ENCODE measurements at regions not wholly inside any gene's neighbourhood (a gene's known extent, or its start where the extent isn't known, plus 50 kb on each side); places are given as distances from the start of the nearest gene placed in this dataset.

DNA sequence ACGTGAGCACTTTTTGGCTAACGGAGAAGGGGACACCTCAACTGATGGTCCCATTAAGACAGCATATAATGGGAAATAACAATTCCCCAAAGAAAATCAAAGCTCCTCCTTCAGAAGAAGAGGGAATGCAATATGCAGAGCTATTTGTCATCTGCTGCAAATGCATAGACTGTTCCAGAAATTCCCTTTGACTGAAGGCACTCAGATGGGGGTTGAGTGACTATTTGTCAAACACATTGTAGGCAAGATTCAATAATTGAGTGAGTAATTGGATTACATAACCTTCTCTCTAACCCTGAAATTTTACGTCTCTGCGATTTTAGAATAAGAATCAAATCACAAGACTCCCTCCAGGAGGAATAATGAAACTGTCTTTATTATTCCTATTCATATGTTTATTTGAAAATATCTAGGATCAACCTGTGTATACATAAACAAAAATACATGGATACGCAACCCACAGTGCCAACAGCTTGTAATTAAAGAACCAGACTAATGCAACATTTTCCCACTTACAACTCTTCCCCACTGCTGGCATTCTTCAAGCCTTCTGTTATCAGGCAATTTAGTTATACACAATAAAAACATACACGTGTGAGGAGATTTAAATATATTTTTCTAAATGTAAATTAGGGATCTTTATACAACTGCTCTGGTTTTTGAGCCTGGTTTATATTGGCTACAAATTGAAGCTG, 256.6 kb downstream of the GBA3 start:
- no peak for DNase-seq (ENCODE audit: low spot score)

DNA sequence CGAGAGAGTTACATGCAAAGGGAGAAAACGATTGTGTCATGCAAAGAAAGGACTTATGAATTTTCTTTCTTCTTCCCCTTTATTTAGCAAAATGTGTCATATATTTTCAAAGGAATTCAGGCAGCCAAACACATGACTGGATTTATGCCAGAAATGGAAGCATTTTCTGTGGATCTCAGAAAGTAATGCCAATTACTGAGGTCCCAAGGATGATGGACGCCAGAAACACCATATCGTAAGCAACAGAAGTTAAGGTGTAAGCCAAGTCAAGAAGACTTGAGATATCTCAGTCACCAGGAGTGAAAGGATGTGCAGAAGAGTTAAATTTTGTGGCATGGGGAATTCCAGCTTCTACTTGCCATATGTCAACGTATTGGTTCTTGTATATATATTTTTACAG, 255.1 kb downstream of the GBA3 start:
- no peak for DNase-seq (ENCODE audit: low spot score)

DNA sequence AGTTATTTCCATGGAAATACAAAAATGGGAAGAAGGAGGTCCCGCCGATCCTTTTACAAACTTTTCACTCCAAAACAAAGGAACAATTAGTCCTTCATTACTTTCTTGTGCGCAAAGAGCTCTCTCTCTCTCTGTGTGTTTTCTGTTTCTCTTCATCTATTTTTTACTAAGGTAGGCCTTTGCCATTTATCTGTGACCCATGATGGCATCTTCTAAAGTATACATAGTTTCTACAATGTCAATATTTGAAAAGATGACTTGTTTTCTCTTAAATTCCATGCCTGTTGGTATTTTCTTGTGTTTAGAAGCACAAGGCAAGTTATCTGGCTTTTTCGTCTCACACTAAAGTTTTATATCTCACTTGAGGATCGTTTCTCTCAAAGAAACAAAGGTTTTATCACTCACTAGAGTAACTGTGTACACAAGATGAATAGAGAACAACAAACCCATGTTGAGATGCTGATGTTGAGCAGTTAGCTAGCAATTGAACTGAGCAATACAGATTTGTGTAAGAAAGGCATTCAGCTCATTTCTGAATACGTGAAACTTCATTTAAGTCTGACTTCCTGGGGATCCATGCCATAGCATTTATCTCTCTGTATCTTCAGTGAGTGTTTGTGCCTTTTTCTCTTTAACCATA, 250.3 kb downstream of the GBA3 start:
- DNase-seq (ENCODE audit: low spot score): no peak

DNA sequence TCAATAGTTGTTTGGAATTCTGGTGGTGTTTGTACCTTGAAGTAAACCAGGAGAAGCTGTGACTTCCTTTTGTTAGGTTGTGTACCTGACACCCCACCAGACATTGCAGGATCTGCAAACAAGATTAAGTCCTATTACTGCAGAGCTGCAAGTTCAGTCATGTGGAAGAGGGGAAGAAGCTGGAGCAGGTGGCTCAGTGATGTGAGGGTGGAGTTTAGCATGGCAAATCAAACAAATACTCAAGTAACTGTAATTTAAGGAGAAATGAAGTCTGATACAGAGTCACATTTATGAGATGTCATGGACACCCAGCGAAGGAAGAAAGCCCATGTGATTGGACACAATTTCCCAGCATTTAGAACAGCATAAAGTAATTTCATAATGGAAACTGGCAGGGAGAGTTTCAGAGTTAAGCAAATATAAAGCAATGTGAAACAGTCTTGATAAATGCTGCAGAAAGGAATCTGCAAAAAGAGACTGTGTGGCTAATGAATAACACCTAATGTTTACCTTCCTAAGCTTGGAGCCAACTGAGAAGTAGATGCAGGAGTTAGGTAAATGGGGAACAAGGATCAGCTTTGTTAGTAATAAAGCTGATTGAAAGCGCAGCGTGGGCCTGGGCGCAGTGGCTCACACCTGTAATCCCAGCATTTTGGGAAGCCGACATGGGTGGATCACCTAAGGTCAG, 249.1 kb downstream of the GBA3 start:
- DNase-seq (ENCODE audit: low spot score): no peak

DNA sequence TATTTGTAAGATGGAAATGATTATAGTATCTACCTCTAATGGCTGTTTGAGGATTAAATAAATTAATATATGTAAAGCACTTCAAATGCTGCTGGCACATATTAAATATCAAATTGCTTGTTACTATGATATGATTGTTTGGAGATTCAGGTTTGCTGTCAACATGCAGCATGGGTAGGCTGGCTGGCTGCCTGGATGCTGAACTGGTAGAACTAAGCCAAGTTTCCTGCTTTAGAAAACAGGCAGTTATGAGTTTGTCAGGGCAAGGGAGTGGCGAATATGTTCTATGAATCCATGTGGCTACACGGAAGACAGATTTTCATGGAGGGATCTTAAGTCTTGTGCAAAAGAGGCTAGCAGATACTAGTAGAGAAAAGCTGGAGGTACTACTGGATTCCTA, 239.6 kb downstream of the GBA3 start:
- DNase-seq (ENCODE audit: low spot score): no peak

DNA sequence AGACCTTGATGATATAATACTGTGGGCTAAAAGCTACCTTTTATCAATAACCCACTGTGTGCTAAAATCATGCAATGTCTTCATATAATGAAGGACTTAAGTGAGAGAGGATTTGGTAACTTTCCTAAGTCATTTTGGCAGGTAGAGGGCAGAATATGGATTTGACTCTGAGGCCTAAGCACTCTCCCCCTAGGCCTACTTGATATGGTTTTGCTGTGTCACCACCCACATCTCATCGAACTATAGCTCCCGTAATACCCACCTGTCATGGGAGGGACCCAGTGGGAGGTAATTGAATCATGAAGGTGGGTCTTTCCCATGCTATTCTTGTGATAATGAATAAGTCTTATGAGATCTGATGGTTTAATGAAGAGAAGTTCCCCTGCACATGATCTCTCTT, 229.7 kb downstream of the GBA3 start:
- DNase-seq (ENCODE audit: low spot score): no peak

DNA sequence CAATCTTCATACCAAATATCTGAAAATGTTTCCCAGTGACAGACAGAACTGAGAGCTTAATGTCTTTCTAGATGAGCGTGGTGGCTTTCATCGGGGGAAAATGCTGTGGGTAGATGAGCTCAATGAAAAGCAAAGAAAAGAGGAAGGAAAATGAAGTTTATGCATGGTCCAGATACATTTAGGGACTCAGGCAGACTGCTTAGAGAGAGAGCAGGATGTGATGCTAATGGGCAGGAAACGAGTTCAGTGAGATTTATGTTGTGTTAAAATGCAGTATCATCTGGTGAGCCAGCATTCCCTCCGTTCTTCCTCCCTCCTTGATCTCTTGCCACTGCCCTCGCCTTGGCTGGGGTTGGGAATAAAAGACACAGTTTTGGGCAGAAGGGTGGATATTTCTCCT, 229.2 kb downstream of the GBA3 start:
- DNase-seq (ENCODE audit: low spot score): no peak

DNA sequence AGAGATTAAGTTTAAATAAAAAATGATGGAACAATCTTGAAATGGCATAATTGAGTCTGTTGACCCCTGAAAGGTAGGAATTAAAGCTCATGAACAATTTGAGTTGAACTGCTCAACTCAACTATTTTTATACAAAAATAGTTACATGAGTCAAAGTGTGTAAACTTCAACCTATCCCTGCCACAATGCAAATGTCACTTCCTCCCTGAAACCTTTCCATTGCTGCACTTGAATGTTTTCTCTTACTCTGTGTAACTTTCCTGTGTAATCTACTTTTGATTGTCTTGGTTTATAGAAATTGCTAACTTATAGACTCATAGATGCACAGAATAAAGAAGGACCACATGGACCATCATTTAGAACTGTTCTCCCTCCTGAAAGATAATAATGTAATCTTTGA, 218.5 kb downstream of the GBA3 start:
- DNase-seq (ENCODE audit: low spot score): no peak

DNA sequence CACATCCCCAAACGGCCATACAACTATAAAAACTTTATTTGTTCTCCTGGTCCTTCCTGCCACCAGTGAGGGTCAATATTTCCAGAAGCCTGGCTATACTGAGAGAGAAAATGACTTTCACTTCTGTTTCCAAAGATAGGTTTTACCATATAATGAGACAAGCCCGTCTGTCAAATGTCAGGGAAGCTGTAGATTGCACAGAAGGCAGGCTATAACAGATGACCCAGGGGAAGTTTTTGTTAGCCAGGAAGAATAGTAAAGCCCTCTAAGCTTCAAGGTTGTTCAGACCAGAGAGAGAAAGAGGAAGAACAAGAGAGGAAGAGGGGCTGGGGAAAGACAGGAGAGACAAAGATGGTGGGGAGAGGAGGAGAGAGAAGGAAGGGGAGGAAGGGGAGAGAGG, 217.5 kb downstream of the GBA3 start:
- DNase-seq (ENCODE audit: low spot score): no peak

DNA sequence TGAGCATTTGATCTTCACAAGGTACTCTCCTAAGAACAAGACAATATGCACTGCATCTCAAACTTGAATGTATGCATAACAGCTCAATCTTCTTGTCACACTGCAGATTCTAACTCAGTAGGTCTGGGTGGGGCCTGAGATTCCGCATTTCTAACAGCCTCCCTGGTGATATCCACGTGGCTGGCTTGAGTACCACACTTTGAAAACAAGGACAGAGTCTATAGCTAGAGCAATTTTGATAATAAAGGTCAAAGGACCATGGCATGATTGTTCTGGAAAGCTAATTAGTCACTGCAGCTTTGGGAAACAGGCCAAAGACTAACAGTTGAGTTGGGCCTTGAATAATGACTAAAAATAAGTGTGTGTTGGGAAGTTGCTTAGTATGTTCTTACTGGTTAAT, 213.3 kb downstream of the GBA3 start:
- no peak for DNase-seq (ENCODE audit: low spot score)

DNA sequence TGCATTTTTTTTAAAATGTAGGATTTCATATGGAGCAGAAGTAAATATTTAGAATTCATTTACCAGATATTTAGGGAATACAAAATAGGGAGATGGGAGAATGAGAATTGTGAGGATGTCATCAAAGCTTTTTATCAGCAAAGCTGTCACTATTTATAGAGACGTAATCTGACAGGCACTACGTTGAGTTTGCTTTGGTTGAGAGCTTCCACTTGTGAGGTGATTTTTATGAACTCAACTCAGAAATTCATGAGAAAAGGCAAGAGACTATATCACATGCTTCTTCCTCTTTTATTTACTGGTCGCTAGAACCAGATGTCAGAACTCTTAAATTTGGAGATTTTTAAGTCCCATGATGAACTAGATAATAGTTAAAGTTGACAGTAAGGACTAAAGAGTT, 211.2 kb downstream of the GBA3 start:
- DNase-seq (ENCODE audit: low spot score): no peak

DNA sequence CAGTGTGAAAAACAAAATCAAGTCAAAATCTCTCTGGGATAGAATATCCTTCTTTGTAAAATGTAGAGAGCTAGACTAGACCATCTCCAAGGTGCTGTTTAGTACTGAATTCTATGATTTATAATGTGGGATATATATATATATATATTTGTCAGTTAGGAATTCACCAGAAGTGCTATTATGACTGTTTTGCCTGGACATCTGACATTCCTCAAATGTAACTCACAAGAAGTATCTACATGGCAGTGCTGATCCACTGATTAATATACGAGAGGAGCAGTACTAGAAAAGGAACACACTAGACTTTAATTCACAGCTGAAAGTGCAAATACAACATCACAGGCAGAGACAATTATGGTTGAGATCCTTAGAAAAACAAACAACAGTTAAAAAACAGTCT, 208.9 kb downstream of the GBA3 start:
- no peak for DNase-seq (ENCODE audit: low spot score)

DNA sequence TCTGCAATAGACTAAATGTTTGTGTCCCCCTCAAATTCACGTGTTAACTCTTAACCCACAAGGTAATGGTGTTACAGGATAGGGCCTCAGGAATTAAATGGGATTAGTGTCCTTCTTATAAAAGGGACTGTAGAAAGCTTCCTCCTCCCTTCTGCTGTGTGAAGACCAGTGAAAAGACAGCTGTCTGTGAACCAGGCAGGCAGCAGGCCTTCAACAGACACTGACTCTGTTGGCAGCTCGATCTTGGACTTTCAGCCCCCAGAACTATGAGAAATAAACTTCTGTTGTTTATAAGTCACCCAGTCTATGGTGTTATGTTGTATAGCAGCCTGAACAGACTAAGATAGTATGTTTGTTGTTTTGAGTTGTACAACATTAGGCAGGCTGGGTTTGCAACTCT, 208.1 kb downstream of the GBA3 start:
- DNase-seq (ENCODE audit: low spot score): no peak

DNA sequence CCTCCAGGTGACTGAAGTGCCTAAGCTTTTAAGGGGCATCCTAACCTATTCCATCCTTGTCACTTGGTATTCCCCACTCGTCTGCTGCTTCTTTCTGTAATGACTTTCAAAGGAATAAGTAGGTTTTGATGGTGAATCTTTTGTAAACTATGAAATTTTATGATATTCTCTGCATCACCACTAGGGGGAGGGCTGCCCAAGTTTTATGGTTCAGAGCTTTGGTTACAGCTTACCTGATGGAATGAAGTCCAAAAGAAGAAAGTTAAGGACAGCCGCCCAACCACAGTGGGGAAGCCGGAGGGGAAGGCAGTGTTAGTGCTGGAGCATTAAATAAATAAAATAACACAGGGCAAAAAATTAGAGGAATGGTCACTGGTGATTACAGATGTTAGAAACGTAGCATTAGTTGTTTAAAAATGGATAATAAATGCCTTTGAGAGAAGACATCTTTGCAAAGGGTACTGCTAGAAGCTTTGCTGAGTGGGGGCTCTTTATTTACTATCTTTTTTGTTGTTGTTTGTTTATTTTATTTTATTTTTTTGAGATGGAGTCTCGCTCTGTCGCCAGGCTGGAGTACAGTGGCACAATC, 204.9 kb downstream of the GBA3 start:
- peak; percentile 17 for DNase-seq (ENCODE audit: low spot score)

DNA sequence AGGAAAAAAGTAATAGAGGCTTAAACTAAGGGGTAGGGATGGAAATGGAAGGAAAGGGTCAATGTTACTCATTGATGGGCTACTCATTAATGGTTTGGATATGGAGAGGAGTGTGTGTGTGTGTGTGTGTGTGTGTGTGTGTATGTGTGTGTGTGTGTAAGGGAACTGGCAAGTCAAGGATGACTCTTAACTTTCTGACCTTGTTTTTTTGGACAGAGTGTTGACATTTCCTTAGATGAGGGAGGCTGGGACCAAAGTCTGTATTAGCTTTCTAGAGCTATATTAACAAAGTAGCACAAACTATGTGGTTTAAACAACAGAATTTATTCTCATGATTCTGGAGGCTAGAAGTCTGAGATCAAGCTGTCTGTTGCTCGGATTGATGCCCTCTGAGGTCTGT, 202.7 kb downstream of the GBA3 start:
- no peak for DNase-seq (ENCODE audit: low spot score)

DNA sequence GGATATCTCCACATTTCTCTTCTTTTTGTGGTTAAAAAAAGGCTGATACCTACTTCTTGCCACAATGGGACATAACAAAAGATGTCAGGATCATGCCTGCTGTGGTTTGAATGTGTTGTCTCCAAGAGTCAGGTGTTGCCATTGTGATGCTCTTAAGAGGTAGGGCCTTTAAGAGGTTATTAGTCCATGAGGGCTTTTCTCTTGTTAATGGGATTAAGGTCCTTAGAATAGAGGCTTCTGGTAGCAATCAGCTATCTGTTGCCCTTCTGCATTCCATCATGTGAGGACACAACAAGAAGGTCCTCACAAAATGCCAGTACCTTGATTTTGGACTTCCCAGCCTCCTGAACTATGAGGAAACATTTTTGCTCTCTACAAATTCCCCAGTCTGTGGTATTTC, 191.4 kb downstream of the GBA3 start:
- DNase-seq (ENCODE audit: low spot score): no peak

DNA sequence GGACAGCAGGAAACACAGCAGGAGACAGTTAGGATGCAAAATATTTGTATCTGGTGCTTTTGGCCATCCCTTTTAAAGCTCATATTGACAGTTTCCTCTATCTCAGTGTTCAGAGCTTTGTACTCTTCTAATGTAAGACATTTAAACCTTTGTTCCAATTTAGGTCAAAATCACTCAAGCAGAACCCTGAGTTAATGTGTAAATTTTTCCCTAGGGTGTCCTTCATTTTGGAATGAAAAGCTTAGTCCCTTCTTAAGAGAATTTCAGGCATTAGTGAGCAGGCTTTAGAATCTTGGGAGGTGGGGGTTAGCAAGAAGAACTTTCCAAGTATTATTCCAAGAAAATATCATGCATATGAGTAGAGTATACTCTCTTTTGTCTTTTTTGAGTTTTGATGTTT, 188.7 kb downstream of the GBA3 start:
- no peak for DNase-seq (ENCODE audit: low spot score)

DNA sequence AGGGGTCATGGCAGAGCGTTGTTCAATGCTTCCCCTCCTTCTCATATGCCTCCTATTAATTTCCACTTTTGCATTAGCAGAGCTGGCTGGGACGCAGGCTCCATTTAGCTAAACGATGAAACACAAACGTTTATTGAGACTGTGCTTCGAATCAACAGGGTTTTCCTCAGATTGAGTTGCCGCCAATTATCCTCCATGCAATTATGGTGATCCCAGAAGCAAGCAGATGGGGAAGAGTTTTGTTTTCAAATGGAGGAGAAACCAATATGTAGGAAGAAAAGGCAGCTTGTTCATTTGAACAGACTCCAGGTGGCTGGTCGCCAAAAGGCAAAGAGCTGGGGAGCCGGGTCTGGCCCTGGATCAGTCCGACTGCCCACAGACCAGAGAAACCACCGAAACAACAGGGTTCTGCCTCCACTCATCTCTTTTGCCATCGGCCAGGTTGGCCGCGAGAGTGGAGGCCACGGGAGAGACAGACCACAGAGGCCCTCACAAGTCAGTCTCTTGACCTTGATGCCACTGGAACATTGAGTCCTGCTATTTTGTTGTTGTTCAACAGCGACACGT, 184.8 kb downstream of the GBA3 start:
- DNase-seq (ENCODE audit: low spot score): no peak

DNA sequence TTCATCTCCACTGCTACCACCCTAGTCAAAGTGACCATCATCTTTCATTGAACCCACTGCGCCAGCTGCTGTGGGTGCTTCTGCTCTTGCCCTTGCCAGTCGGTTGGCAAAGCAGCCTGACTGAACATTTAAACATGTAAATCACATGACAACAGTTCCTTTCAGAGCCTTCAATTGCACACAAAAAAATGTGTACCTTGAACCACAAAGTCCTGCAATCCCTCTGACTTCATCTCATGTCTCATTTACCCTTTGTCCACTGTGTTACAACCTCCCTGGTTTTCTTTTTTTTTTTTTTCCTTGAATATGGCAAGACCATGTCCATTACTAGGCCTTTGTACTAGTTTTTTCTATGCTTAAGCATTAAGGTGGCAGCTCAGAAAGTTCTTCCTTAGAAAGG, 183.5 kb downstream of the GBA3 start:
- DNase-seq (ENCODE audit: low spot score): no peak

DNA sequence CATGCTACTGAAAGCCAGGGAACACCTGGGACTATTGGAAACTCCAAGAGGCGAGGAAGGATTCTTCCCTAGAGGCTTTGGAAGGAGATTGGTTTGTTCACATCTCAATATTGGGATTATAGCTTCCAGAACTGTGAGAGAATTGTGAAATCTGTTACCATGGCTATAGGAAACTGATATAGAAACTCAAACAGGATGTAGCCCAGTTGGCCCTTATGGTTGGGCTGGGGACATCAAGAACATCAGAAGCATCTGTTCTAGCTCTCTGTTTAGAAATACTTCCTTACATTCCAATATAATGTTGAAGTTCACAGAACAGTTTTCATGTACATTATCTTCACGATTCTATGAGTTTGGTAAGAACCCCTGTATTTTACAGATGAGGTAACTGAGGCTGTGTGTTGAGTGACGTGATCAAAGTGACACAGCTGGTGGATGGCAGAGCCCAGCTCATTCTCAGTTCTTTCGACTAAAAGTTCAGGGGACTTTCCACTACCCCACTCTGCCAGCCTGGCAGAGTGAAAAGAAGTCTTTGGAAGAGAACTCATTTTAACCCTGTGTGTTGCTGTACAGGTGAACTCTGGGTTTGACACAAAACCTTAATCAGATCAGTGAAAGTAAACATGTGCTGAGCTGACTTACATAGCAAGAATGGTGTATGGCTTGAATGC, 183.0 kb downstream of the GBA3 start:
- DNase-seq (ENCODE audit: low spot score): no peak

DNA sequence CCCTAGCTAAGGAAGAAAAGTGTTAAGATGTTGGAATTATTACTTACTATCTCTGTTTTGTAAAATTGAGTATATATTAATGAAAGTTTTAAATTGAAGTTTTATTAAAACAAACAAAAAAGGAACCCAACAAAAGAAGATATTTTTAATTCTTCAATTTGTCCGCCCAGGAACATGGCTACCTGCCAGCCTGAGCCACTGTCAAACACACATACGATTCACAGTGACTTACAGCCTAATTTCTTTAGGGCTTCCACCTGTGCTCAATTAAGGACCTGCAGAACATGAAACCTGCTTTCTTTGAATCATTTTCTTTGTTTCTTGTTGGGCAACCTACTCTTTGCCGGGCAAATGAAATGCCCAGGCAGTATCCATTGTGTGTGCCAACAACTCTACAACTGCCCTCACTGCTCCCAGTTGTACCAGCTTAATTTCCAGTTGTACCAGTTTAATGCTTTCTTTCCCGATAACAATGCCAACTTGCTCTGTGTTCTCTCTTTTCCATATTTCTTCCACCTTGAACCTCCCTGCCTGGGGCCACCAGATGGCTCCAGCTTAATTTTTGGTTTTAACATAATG, 181.7 kb downstream of the GBA3 start:
- DNase-seq (ENCODE audit: low spot score): no peak

DNA sequence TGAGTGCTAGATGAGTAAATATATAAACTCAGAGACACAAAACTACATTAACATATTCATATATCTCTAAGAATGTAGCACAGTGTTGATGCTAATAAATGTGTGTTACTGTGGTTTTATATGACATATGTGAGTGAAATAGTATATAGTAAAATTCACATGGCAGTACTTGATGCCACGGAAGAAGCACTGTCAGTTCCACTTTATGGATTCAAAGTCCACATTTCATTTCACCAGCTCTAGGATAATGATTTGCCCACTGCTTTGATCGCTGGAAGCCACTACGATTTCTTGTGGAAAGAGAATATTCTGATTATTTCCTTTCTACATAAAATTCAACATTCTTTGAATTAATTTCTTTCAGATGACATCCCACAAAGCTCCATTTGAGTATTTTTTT, 181.2 kb downstream of the GBA3 start:
- no peak for DNase-seq (ENCODE audit: low spot score)

All from pons (tissue), 1 donor.